CD4-positive, alpha-beta T cell treated with Interleukin-2 at 100 ng/mL for 4 hours (primary cell): ENCODE measurements at regions not wholly inside any gene's neighbourhood (a gene's known extent, or its start where the extent isn't known, plus 50 kb on each side); places are given as distances from the start of the nearest gene placed in this dataset.

ENCODE experiments used
- DNase-seq: peaks from one replicate; pipeline ENCODE4 v3.0.0-alpha.2; 2020; ENCODE audit warnings: low spot score

DNA sequence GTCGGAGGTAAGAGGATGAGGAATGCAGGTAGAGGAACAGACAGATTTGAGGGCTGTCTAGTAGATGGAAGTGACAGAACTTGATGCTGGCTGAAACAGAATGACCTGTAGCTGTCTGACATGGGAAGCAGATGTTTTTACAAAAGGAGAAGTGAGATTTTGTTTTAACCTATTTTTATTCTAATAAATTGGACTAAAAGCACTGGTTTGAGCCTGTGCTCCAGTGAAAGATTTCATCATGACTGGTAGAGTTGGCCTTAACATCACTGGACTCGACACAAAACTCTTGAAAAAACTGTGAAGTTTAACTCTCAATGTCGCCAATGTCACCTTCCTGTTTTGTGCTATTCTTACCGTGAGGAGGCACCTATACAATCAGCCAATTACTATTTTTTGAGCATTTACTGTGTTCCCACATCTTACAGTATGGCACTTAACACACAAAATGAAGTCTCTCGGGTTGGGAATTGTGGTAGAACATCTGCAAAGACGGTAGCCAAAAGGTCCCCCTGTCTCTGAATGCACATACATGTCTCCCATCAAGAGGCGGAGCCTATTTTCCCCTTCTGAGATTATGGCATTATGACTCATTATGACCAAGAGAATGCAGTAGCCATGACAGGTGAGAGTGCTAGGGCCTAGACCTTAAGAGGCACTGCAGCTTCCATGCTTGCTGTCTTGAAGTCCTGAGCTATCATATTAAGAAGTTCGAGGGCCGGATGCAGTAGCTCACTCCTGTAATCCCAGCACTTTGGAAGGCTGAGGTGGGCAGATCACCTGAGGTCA, 93.2 kb downstream of the FOXF2 start:
- no peak for DNase-seq

- DNase-seq = no peak
Observed at GRCh38 chr6:1485678-1486077, 96.3 kb downstream of the FOXF2 start.

DNA sequence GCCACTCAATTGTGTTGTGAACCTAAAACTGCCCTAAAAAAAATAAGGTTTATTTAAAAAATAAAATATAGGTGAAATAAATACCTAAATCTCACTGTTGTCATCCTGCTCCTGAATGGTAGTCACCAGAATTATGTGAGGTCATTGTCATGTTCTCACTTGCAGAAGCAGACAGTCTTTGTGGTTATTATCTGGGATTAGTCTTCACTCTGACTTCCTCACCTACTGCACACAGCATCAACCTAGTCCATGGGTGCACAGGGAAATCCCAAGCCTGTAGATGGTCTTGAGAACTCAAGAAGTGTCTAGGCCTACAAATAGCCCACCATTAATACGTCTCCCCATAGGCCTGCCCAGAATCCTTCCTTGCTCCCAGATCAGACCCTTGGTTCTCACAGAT, 97.0 kb downstream of the FOXF2 start:
- DNase-seq = no peak

- no peak for DNase-seq
Observed at GRCh38 chr6:1487239-1487638, 97.9 kb downstream of the FOXF2 start.

GRCh38 chr6:1491025-1491424, 101.6 kb downstream of the FOXF2 start:
- no peak for DNase-seq

- no peak for DNase-seq
Observed at GRCh38 chr6:1491591-1492319, 102.4 kb downstream of the FOXF2 start.

- DNase-seq = no peak
Observed at GRCh38 chr6:1494671-1495070, 105.3 kb downstream of the FOXF2 start.

- no peak for DNase-seq
Observed at GRCh38 chr6:1495344-1495743, 106.0 kb downstream of the FOXF2 start.

GRCh38 chr6:1496092-1496491, 106.7 kb downstream of the FOXF2 start:
- no peak for DNase-seq

GRCh38 chr6:1496836-1497760, 107.7 kb downstream of the FOXF2 start:
- no peak for DNase-seq

DNA sequence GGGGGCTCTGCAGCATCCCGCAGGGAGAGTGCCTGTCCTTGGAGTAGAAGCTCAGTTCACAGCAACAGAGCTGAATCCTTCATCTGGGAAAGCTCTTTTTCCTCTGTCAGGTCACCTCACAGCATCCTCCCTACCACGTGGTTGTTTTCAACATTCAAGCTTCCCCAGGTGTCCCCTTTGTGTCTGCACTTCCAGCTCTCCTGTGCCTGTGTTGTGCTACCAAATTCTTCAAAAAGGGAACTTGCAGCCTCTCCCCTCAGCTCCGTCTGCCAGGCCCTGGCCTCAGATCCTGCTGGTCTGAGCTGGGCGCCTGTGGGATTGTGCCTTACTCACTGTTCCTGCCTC, 108.4 kb downstream of the FOXF2 start:
- no peak for DNase-seq

DNA sequence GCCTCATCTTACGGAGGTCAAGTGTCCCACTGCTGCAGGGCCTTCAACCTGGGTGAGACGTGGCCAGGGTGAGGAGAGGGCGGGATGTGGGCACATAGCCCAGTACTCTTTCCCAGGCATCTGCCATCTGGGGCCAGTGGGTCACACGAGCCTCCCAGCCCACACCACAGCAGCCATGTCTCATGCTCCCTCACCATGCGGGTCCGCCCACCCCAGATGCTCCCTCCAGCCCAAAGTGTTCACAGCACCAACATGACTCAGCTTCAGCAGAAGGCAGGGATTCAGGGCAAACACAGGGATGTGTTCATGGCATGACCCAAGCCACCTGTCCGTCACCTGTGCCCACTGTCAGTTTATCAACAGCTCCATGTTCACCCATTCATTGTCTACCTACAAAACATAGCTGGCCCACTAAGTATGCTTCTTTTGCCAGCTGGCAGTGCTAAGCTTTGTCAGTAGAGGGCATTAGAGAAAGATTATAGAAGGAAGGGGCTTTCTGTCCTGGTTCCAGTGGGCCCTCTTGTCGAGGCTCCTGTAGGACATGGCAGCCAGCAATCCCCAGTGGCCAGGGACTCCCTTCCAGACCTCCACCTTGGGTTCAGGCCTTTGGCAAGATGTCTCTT, 109.2 kb downstream of the FOXF2 start:
- no peak for DNase-seq

- DNase-seq = no peak
Observed at GRCh38 chr6:1499777-1500176, 109.9 kb upstream of the FOXC1 start.

GRCh38 chr6:1500913-1501312, 108.8 kb upstream of the FOXC1 start:
- no peak for DNase-seq

DNA sequence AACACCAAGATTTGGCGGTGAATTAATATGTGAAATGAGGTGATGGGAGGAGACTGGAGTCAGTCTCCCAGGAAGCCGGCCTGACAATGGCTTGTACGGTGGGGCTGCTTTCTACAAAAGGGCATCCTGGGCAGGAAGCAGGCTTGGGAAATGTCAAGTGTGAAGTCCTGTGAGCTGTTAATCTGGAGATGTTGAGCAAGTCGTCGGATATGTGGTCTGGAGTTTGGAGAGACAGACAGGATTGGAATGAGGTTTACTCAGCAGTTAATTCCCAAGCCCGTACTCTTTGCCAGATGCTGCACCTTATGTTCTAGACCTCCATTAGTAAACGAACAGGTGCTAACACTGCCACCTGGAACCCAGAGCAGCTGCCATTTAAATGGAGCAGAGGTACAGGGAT, 107.7 kb upstream of the FOXC1 start:
- DNase-seq = no peak

- no peak for DNase-seq
Observed at GRCh38 chr6:1503811-1504210, 105.9 kb upstream of the FOXC1 start.

GRCh38 chr6:1504465-1504864, 105.2 kb upstream of the FOXC1 start:
- DNase-seq = no peak

DNA sequence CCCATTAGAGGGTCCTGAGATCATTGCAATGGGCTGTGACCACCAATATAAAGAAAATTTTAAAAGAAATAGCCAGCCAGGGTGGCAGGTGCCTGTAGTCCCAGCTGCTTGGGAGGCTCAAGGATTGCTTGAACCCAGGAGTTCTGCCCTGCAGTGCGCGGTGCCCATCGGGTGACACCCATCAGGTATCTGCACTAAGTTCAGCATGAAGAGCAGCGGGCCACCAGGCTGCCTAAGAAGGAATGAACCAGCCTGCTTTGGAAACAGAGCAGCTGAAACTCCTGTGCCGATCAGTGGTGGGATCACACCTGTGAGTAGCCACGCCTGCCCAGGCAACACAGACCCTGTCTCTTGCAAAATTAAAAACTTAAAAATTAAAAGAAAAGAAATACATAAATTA, 102.5 kb upstream of the FOXC1 start:
- no peak for DNase-seq

DNA sequence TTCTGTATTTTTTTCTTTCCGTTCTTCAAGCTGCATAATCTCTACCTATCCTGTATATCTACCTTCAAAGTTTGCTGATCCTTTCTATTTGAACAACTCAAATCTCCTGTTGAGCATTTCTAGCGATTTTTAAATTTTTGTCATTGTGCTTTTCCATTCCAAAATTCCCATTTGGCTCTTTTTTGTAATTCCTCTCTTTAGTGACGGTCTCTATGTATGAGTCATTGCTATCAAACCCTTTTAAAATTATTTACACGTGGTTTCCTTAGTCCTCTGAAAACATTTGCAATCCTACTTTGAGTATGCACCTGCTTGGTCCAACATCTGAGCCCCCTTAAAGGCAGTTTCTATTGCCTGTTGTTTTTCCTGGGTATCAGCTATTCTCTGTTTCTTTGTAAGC, 100.5 kb upstream of the FOXC1 start:
- DNase-seq = no peak

DNA sequence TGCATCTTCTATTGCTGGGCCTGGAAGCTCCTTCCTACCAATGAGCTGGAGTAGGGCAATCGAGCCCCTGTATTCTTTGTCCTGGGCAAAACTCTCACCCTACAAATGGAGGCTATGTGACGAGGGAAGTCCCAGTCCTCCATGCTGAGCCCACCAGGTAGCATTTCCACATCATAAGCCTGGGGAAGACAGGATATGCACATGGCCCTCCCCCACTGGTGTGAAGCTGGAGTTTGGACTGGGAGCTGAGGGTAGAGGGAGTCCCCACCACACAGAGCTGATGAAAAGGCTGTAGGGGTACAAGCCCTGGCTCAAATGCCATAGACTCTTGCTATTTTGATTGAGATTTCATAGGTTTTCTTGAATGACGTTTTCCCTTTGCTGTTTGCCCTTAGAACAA, 99.5 kb upstream of the FOXC1 start:
- DNase-seq = no peak

- DNase-seq = no peak
Observed at GRCh38 chr6:1513215-1513780, 96.4 kb upstream of the FOXC1 start.

- DNase-seq = no peak
Observed at GRCh38 chr6:1514078-1514477, 95.6 kb upstream of the FOXC1 start.
